ENCODE measurements at regions not wholly inside any gene's neighbourhood (a gene's known extent, or its start where the extent isn't known, plus 50 kb on each side); places are given as distances from the start of the nearest gene placed in this dataset.
"Not testable (repeated sequence)": the region's sequence is repeated elsewhere in the genome, so short reads cannot be mapped to it uniquely, and the experiment has no call there.

GRCh38 chr5:79893485-79893884 lies 97.6 kb downstream of the MTX3 start:
- H3K4me3 ChIP-seq (ENCODE audit: low read depth, low read length) = no peak overlapping the region
- no peak for TF ChIP-seq CTCF (IDR thresholded peaks at IDR 0.05; ENCODE audit: control insufficient read depth, extremely low read depth, insufficient read depth)
- DNase-seq (ENCODE audit: low read depth) = no peak

DNA sequence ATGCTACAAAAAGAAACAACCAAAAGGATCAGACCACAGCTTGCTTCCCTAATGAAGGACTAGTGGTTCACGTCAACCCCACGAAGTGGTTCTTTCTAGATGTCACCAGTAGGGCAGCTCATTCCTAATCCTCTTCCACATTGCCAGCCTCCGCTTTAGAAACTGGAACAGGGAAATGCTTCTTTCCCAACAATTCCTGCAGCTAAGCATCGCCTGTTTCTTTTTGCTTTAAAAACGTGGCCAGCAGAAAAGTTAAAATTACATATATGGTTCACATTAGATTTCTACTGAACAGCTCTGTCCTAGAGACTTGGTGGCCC lies 100.2 kb downstream of the MTX3 start:
- TF ChIP-seq CTCF (IDR thresholded peaks at IDR 0.05; ENCODE audit: control insufficient read depth, extremely low read depth, insufficient read depth) = 0 out of 2 replicates have a peak, but pooled peaks have one; percentile 13
- no peak for DNase-seq (ENCODE audit: low read depth)
- H3K4me3 ChIP-seq (ENCODE audit: low read depth, low read length) = no peak overlapping the region

DNA sequence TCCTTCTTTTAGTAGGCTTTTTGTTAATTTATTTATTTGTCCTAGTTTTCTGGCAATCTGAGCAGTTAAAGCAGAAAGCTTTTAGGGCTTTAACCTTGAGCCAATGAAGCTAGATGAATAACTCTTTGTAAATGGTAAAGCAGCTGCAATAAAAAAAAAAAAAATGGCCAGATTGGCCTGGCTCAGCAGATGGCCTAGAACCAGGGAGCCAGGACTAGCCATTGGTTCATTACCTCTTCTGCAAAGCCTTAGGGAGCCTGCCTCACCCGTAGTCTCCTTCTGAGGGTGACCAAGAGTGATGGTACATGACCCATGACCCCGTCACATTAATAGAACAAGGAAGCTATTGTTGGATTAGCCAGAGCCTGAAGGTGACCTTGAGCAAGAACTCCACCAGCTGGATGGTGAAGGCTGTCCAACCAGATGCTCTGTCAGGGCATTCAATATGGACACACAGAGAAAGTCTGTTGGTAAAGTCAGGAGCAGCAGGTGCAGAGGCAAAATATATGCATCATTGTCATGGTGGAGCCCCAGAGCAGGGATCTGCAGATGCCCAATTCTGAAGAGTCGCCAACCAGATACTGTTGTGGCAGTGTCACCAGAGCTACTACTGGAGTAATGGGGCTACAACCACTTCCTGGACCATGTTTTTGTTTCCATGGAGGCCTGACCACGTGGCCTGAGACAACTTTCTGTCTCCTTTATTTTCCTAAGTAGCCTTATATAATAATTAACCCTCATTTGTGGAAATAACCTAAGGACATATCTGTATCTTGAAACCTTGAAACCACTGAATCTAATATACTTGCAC lies 100.7 kb downstream of the MTX3 start:
- H3K4me3 ChIP-seq (ENCODE audit: low read depth, low read length) = no peak overlapping the region
- TF ChIP-seq CTCF (IDR thresholded peaks at IDR 0.05; ENCODE audit: control insufficient read depth, extremely low read depth, insufficient read depth) = no peak
- no peak for DNase-seq (ENCODE audit: low read depth)

DNA sequence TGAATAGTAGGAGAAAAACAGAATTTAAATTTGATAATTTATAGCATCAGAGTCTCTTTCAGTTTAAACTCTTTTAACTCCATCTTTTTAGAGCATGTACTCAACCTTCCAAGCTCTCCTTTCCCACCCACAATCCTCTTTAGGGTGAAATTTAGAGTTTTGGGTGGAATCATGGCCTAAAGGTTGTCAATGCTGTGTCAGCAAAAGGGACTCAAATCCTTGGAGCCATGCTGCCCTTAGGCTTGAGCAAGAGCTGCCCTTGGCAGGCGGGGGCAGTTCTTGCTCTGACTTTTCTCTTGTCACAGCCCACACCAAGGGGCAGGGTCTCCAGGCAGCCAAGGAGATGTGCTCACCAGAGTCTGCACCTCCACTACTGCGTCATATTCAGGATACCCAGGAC lies 102.4 kb downstream of the MTX3 start:
- no peak for TF ChIP-seq CTCF (IDR thresholded peaks at IDR 0.05; ENCODE audit: control insufficient read depth, extremely low read depth, insufficient read depth)
- no peak overlapping the region for H3K4me3 ChIP-seq (ENCODE audit: low read depth, low read length)
- no peak for DNase-seq (ENCODE audit: low read depth)

DNA sequence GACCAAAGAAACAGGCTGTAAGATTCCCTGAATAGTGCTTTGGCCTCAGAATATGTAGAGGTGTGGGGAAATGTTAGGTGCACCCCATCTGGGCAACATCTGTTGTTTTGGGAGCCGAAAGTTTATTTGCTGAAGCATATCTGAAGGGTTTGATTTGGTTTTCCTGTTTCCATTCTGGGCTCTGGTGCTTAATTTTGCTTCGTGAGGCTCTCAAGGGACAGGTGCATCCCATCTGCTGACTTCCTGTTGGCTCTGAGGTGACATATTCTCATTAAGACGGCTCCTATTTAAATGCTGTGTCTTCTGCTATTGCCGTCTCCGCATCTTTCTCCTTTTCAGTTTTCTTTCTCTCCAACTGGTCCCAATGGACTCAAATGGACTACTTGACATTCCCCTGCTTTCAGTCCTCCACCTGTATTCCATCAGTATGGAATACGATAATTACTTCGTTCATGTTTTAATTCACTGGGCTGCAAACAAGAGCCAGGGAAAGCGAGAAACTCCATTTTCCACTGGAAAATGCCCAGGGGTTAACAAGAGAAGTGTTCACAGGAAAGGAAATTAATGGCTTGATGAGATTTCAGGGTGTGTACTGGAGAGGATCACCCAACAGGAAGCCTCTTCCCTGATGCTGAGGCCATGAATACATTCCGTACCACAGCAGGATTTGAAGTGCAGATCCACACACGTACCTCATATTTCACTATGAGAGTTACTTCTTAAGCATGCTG lies 104.0 kb downstream of the MTX3 start:
- no peak overlapping the region for H3K4me3 ChIP-seq (ENCODE audit: low read depth, low read length)
- no peak for TF ChIP-seq CTCF (IDR thresholded peaks at IDR 0.05; ENCODE audit: control insufficient read depth, extremely low read depth, insufficient read depth)
- DNase-seq (ENCODE audit: low read depth) = no peak

DNA sequence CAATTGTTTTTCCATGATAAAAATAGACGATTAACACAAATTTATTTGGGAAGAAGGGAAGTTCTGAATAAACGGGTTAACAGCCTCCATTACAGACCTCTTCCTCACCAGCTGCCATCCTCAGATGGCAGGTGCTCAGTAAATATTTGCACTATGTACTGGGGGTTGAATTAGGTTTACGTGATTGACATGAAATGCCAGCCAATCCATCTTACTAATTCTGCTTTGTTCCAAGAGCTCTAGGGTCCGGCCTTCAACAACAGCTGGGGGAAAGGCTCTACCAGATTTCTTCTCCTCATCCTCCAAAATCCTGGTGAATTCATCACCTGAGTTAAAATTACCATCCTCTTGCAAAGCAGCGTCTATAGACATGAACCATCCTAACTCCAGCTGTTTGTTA lies 104.6 kb downstream of the MTX3 start:
- no peak overlapping the region for H3K4me3 ChIP-seq (ENCODE audit: low read depth, low read length)
- no peak for TF ChIP-seq CTCF (IDR thresholded peaks at IDR 0.05; ENCODE audit: control insufficient read depth, extremely low read depth, insufficient read depth)
- DNase-seq (ENCODE audit: low read depth) = no peak

DNA sequence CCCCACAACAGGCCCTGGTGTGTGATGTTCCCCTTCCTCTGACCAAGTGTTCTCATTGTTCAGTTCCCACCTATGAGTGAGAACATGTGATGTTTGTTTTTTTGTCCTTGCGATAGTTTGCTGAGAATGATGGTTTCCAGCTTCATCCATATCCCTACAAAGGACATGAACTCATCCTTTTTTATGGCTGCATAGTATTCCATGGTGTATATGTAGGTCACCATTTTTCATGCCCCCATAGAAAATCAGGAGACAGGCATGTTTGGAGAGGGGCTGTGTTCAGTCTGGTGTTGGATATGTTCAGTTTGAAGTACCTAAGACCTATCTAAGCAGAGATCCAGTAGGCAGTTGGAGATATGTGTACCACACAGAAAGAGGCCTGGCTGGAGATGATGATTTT lies 111.2 kb downstream of the MTX3 start:
- not testable (repeated sequence) for DNase-seq (ENCODE audit: low read depth)

More for the DNA sequence above, 111.2 kb downstream of the MTX3 start:
- not testable (repeated sequence) for H3K4me3 ChIP-seq (ENCODE audit: low read depth, low read length)
